Activated T-helper 17 cell treated with anti-CD3 and anti-CD28 coated beads, Interleukin-2, amount 50 U/mL, for 72 hours (primary cell): ENCODE measurements at regions not wholly inside any gene's neighbourhood (a gene's known extent, or its start where the extent isn't known, plus 50 kb on each side); places are given as distances from the start of the nearest gene placed in this dataset.

Experiments used
- ATAC-seq: fragments of 150-1000 bp; cut with Tn5 transposase; replicated peaks from 2 replicates; pipeline ENCODE4 v1.10.0; 2021; ENCODE audit warnings: mild to moderate bottlenecking, moderate library complexity
- H3K27ac Mint-ChIP-seq: one replicate; pipeline ENCODE4 v1.8.0; 2022; ENCODE audit warnings: mixed read lengths
- H3K27me3 Mint-ChIP-seq: one replicate; pipeline ENCODE4 v1.8.0; 2022; ENCODE audit warnings: mixed read lengths
- H3K36me3 Mint-ChIP-seq: one replicate; pipeline ENCODE4 v1.8.0; 2022; ENCODE audit warnings: low read depth, mild to moderate bottlenecking, mixed read lengths
- H3K4me1 Mint-ChIP-seq: one replicate; pipeline ENCODE4 v1.8.0; 2022; ENCODE audit warnings: mixed read lengths
- H3K4me3 Mint-ChIP-seq: one replicate; pipeline ENCODE4 v1.8.0; 2022; ENCODE audit warnings: mild to moderate bottlenecking, mixed read lengths
- H3K9me3 Mint-ChIP-seq: one replicate; pipeline ENCODE4 v1.8.0; 2022; ENCODE audit warnings: mixed read lengths

GRCh38 chr2:4338345-4338744 is 635.0 kb downstream of the DCDC2C start:
- Mint-ChIP-seq H3K27me3 (no peaks in the 10 kb centered on the region), H3K4me3 (no peak overlapping the region), H3K36me3 (no peaks in the 10 kb centered on the region), H3K4me1 (no peaks in the 10 kb centered on the region), H3K9me3 (peaks cover 24% of the 10 kb centered on the region), H3K27ac (no peak overlapping the region)
- no peak for ATAC-seq

GRCh38 chr2:4340536-4340935 is 637.2 kb downstream of the DCDC2C start:
- Mint-ChIP-seq H3K4me1 (no peaks in the 10 kb centered on the region), H3K36me3 (no peaks in the 10 kb centered on the region), H3K9me3 (peaks cover 18% of the 10 kb centered on the region), H3K4me3 (no peak overlapping the region), H3K27me3 (no peaks in the 10 kb centered on the region), H3K27ac (no peak overlapping the region)
- no peak for ATAC-seq

GRCh38 chr2:4346628-4347027 is 643.3 kb downstream of the DCDC2C start:
- no peak overlapping the region for H3K27ac Mint-ChIP-seq
- peaks cover 22% of the 10 kb centered on the region for H3K9me3 Mint-ChIP-seq
- no peak for ATAC-seq
- H3K4me1 Mint-ChIP-seq = no peaks in the 10 kb centered on the region
- H3K36me3 Mint-ChIP-seq = no peaks in the 10 kb centered on the region
- no peak overlapping the region for H3K4me3 Mint-ChIP-seq
- no peaks in the 10 kb centered on the region for H3K27me3 Mint-ChIP-seq

GRCh38 chr2:4353668-4354067 is 650.3 kb downstream of the DCDC2C start:
- no peak overlapping the region for H3K27ac Mint-ChIP-seq
- H3K4me1 Mint-ChIP-seq = no peaks in the 10 kb centered on the region
- H3K4me3 Mint-ChIP-seq = no peak overlapping the region
- H3K36me3 Mint-ChIP-seq = no peaks in the 10 kb centered on the region
- no peak for ATAC-seq
- no peaks in the 10 kb centered on the region for H3K27me3 Mint-ChIP-seq
- peaks cover 14% of the 10 kb centered on the region for H3K9me3 Mint-ChIP-seq

GRCh38 chr2:4354164-4354563 is 650.8 kb downstream of the DCDC2C start:
- Mint-ChIP-seq H3K27me3 (no peaks in the 10 kb centered on the region), H3K4me3 (no peak overlapping the region), H3K36me3 (no peaks in the 10 kb centered on the region), H3K27ac (no peak overlapping the region), H3K9me3 (peaks cover 10% of the 10 kb centered on the region), H3K4me1 (no peaks in the 10 kb centered on the region)
- no peak for ATAC-seq

GRCh38 chr2:4354678-4355077 is 651.3 kb downstream of the DCDC2C start:
- no peaks in the 10 kb centered on the region for H3K36me3 Mint-ChIP-seq
- no peak overlapping the region for H3K4me3 Mint-ChIP-seq
- no peak overlapping the region for H3K27ac Mint-ChIP-seq
- peaks cover 10% of the 10 kb centered on the region for H3K9me3 Mint-ChIP-seq
- no peaks in the 10 kb centered on the region for H3K4me1 Mint-ChIP-seq
- ATAC-seq = no peak
- H3K27me3 Mint-ChIP-seq = no peaks in the 10 kb centered on the region

GRCh38 chr2:4356109-4356508 is 652.7 kb downstream of the DCDC2C start:
- H3K36me3 Mint-ChIP-seq = no peaks in the 10 kb centered on the region
- peaks cover 8% of the 10 kb centered on the region for H3K9me3 Mint-ChIP-seq
- no peak for ATAC-seq
- no peaks in the 10 kb centered on the region for H3K4me1 Mint-ChIP-seq
- H3K27ac Mint-ChIP-seq = no peak overlapping the region
- no peak overlapping the region for H3K4me3 Mint-ChIP-seq
- H3K27me3 Mint-ChIP-seq = no peaks in the 10 kb centered on the region

- H3K4me3 Mint-ChIP-seq = no peak overlapping the region
- H3K9me3 Mint-ChIP-seq = peaks cover 11% of the 10 kb centered on the region
- H3K4me1 Mint-ChIP-seq = no peaks in the 10 kb centered on the region
- ATAC-seq = no peak
- no peak overlapping the region for H3K27ac Mint-ChIP-seq
- H3K27me3 Mint-ChIP-seq = no peaks in the 10 kb centered on the region
- no peaks in the 10 kb centered on the region for H3K36me3 Mint-ChIP-seq
These were observed 653.2 kb downstream of the DCDC2C start for GRCh38 chr2:4356541-4356940.

- ATAC-seq = no peak
- no peaks in the 10 kb centered on the region for H3K27me3 Mint-ChIP-seq
- no peaks in the 10 kb centered on the region for H3K4me1 Mint-ChIP-seq
- H3K4me3 Mint-ChIP-seq = no peak overlapping the region
- H3K27ac Mint-ChIP-seq = no peak overlapping the region
- H3K9me3 Mint-ChIP-seq = peaks cover 8% of the 10 kb centered on the region
- no peaks in the 10 kb centered on the region for H3K36me3 Mint-ChIP-seq
These were observed 653.7 kb downstream of the DCDC2C start for GRCh38 chr2:4357121-4357520.

- ATAC-seq = no peak
- no peaks in the 10 kb centered on the region for H3K36me3 Mint-ChIP-seq
- no peak overlapping the region for H3K27ac Mint-ChIP-seq
- H3K4me1 Mint-ChIP-seq = no peaks in the 10 kb centered on the region
- H3K9me3 Mint-ChIP-seq = peaks cover 8% of the 10 kb centered on the region
- no peaks in the 10 kb centered on the region for H3K27me3 Mint-ChIP-seq
- H3K4me3 Mint-ChIP-seq = no peak overlapping the region
These were observed 655.5 kb downstream of the DCDC2C start for GRCh38 chr2:4358837-4359236.

GRCh38 chr2:4368907-4369306 is 665.5 kb downstream of the DCDC2C start:
- peaks cover 7% of the 10 kb centered on the region for H3K9me3 Mint-ChIP-seq
- ATAC-seq = no peak
- H3K36me3 Mint-ChIP-seq = no peaks in the 10 kb centered on the region
- H3K27ac Mint-ChIP-seq = no peak overlapping the region
- H3K27me3 Mint-ChIP-seq = no peaks in the 10 kb centered on the region
- no peaks in the 10 kb centered on the region for H3K4me1 Mint-ChIP-seq
- no peak overlapping the region for H3K4me3 Mint-ChIP-seq

- Mint-ChIP-seq H3K9me3 (peaks cover 15% of the 10 kb centered on the region), H3K27me3 (no peaks in the 10 kb centered on the region)
These were observed 666.5 kb downstream of the DCDC2C start for GRCh38 chr2:4369826-4370419.

GRCh38 chr2:4370422-4371090 is 667.2 kb downstream of the DCDC2C start:
- no peak overlapping the region for H3K27ac Mint-ChIP-seq
- H3K36me3 Mint-ChIP-seq = no peaks in the 10 kb centered on the region
- H3K4me1 Mint-ChIP-seq = no peaks in the 10 kb centered on the region
- peaks cover 14% of the 10 kb centered on the region for H3K9me3 Mint-ChIP-seq
- ATAC-seq = no peak
- no peaks in the 10 kb centered on the region for H3K27me3 Mint-ChIP-seq
- no peak overlapping the region for H3K4me3 Mint-ChIP-seq

More at GRCh38 chr2:4369826-4370419, 666.5 kb downstream of the DCDC2C start:
- no peaks in the 10 kb centered on the region for H3K36me3 Mint-ChIP-seq
- no peak for ATAC-seq
- H3K4me3 Mint-ChIP-seq = no peak overlapping the region
- H3K4me1 Mint-ChIP-seq = no peaks in the 10 kb centered on the region
- no peak overlapping the region for H3K27ac Mint-ChIP-seq

GRCh38 chr2:4381049-4381448 is 677.7 kb downstream of the DCDC2C start:
- H3K27ac Mint-ChIP-seq = no peak overlapping the region
- H3K27me3 Mint-ChIP-seq = no peaks in the 10 kb centered on the region
- peaks cover 7% of the 10 kb centered on the region for H3K9me3 Mint-ChIP-seq
- H3K36me3 Mint-ChIP-seq = no peaks in the 10 kb centered on the region
- H3K4me1 Mint-ChIP-seq = no peaks in the 10 kb centered on the region
- no peak overlapping the region for H3K4me3 Mint-ChIP-seq
- ATAC-seq = no peak

GRCh38 chr2:4381773-4382172 is 678.4 kb downstream of the DCDC2C start:
- Mint-ChIP-seq H3K4me1 (no peaks in the 10 kb centered on the region), H3K4me3 (no peak overlapping the region), H3K27me3 (no peaks in the 10 kb centered on the region), H3K9me3 (no peaks in the 10 kb centered on the region), H3K27ac (no peak overlapping the region), H3K36me3 (no peaks in the 10 kb centered on the region)
- ATAC-seq = no peak
